GM20431 (cell line): ENCODE measurements at regions not wholly inside any gene's neighbourhood (a gene's known extent, or its start where the extent isn't known, plus 50 kb on each side); places are given as distances from the start of the nearest gene placed in this dataset.

Experiments used
- in situ Hi-C: fragments of 300-500 bp; cut with MseI, MboI; formaldehyde crosslinking; loops from one replicate; pipeline ENCODE4 v1.15.0; 2020; ENCODE audit warnings: low sequenced_read_pairs; ENCODE audit not compliant: unreplicated experiment

DNA sequence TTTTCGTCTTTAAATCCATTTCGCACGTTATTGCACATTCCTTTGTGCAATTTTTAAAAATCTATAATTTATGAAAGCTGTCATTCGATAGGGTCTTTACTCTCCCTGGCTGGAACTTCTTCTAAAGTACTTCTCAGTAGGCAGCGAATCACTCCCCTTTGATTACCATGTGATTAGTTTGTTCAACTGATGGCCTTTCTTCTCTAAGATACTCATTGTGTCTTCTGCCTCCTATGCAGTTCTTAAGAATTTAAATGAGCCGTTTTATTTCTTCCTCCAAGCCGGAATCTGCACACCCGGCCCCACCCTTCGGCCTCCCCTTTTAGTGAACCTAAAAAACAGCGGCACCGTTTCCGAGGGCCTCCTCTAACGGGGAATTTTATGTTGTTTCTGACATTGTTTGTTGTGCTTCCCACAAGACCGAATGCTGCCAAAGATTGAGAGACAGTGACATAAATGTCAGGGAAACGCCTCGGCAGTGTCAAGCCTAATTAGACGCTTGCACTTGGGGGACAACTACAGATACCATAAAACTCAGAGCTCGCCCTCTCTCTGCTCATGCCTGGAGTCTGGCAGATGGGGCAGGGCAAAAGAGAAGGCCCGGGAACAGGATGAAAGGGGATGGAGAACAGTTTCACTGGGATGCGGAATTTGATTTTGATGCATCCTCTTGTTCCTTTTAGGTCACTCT lies 255.3 kb downstream of the BCL11A start:
- in situ Hi-C loops, result no loop called here

DNA sequence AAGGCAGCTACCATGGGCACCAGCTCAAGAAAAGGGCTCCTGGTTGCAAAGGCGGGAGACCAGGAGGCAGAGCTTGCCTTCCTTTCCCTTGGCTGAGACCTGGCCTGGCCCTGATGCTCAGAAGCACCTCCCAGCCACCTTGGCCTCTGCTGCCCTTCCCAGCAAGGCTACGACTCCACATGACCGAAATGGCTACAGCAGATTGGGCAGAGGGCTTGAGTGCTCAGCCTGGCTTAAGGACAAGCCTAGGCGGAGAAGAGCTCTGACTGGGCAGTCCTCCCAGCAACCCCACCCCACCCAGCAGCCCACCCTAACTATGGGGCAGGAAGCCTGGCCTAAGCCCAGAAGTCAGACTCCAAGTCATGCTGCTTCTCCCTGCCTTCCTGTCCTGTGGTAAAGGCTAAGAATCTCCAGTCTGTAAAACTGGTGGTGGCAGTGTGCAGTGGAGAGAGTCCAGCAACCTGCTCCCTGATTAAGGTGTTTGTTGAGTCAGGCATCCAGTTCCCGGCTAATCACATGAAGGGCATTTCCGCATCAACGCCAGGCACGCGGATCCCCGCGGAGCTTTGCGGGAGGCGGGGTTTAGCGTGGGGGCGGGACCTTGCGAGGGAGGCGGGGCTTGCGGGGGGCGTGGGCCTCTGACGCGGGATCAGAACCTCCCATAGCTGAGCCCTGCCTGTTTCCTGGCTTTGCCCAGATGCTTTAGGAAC lies 256.0 kb downstream of the BCL11A start:
- in situ Hi-C loops, result no loop called here

DNA sequence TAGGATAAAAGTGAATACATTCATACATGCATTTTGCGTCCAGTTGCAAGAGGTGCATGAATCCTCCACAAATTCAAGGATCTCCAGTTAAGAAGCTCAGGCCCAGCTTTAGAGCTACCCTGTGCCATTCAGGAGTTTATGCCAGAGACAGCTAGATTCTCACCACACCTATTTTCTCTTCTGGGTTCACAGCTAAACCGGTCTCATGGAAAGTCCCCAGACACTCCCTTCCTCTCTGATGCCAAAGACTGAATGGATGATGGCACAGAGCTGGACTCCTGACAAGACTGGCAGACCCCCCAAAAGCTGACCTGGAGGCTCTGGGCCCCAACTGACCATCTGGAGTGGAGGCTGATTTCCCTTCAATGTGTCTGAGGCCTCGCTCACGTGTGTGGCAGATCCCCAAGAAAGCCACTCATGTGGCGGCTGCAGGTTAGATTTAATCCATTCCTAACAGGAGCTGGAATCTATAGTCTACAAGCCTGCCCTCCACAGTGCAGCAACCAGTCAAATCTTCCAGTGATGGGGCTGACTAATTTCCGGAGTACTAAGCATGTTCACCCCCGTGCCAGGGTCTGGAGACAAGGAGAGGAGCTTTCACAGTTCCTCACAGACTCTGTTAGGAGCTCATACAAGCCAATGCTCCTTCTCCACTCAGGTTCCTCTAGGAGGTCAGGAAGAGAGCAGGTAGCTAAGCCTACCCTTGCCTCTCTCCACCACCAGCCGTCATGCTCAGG lies 257.1 kb downstream of the BCL11A start:
- in situ Hi-C loops, result no loop called here

DNA sequence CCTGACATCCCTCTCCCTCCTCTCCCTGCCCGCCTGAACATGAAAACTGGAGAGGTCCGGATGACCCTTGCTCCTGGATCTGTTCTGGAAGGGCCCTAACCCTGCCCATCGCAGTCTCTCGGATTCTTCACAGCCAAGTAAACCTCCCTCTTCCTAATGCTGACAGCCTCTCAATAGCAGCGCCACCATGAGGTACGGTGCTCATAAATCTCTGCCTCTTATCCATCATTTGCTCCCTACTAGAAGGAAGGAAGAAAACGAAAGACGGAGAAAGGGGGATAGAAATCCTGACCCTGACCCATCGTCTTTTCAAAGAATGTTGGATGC lies 257.9 kb downstream of the BCL11A start:
- in situ Hi-C loops, result no loop called here

DNA sequence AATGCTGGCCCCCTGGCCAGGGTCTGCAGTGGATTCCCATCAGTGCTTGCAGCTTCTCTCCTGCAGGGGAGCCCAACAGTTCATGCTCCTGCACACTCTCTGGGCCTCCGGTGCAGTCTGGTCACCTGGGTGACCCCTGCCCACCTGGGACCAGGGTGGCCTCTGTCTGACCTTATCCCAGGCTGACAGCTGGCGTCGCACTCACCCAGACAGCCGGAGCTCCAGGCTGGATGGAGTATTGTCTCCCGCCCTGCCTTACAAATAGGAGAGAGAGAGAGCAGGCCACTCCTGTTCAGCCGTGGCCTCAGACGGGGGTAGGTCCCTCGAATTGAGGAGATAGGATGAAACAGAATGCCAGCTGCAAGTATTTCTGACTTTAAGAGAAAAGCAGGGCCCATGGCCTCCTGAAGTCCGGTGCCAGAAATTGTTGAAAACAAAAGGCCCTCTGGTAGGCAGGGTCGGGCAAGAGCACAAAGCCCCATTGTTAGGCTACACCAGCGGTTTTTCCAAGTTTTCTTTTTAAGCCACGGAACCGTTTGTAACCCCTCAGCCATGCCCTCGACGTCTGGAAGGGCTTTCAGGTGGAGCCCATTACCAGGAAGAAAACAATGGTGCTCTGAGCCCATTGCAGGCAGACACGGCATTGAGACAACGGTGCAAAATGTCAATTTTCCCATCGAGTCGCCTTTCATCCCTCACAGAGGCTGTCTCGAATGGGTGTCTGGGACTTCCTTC lies 258.4 kb downstream of the BCL11A start:
- in situ Hi-C loops, result no loop called here

GRCh38 chr2:60292242-60292641 lies 261.2 kb downstream of the BCL11A start:
- in situ Hi-C loops, result no loop called here

GRCh38 chr2:60290509-60290908 lies 262.9 kb downstream of the BCL11A start:
- in situ Hi-C loops, result no loop called here

DNA sequence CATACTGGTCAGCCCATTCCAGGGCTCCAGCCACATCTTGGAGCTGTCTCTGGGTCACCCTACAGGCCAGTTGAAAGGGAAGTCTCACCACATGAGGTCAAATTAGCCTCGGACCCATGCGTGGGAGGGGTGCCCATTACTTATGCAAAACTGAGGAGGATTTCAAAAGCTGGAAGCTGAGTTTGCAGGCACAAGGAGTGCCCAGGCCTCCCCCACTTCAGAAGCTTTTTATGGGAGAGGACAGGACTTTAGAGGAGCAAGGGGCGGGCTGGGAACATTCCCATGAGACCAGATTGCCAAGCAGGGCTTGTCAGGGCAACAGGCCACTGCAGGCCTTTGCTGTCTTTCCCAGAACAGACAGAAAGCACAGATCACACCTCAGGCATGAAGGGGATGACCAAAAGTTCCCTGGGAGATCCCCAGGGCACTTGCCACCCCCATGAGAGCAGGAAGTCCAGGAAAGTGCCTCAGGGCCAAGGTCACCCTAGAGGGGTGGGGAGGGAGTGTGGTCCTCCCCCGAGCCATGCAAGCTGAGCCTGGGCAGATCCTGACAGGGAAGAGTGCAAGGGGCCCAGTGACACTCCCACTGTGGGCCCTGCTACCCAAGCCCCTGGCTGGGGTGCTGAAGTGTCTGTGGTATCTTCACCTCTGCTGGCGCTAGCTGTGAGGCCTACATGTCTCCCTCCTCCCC lies 267.7 kb downstream of the BCL11A start:
- in situ Hi-C loops, result no loop called here

- in situ Hi-C loops, result no loop called here
These were observed 269.8 kb downstream of the BCL11A start for GRCh38 chr2:60283626-60284025.

DNA sequence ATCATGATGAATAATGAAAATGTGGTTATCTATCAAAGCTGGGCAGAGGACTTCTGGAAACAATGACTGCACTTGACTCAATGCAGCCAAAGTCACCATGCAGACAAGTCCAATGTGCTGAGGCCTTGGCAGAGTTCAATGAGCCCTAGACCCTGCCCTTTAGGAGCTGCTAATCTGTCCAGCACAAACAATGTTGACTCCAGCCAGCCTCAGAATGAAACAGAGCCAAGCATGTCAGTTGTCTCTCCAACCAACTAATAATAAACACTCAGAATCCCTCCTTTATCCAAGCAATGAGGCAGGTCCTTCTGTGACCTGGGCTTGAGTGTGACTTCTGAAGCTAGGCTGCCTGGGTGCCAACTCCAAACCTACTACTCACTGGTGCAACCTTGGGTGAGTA lies 270.6 kb downstream of the BCL11A start:
- in situ Hi-C loops, result no loop called here

GRCh38 chr2:60281730-60282129 lies 271.7 kb downstream of the BCL11A start:
- in situ Hi-C loops, result no loop called here

GRCh38 chr2:60280238-60280637 lies 273.2 kb downstream of the BCL11A start:
- in situ Hi-C loops, result no loop called here

DNA sequence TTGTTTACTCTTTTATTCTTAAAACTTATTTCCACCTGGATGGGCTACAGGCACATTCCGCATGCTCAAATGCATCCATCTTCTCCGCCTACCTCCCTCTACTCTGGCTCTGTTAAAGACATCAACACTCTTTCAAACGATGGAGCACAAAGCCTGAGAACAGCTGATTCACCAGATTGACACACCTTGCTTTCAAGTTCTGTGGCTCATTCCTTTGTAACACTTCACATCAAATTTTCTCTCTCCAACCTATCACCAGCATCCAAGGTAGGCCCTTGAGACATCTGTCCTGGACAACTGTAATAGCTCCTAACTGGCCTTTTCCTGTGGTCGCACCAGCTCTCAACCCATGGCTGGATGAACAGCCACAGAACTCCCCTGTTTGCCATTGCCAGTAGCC lies 274.5 kb downstream of the BCL11A start:
- in situ Hi-C loops, result no loop called here

- in situ Hi-C loops, result no loop called here
These were observed 277.5 kb downstream of the BCL11A start for GRCh38 chr2:60275958-60276357.

DNA sequence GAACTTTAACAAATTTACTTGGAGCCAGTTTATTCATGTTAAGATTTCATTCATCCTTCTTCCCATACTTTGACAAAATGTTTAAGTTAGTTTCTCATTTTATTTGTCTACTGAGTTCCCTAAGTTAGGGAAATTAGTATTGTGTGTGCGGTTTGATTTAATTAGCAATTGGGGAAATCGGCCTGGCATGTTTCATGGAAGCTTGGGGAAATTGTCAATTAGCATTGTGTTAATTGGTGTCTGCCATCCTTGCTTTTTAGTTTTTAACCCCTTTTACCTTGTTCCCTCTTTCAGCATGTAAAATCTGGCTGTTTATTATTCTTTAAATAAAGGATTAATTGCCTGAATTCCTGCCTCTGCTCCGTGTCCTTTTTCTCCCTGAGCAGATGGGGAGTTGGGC lies 279.6 kb downstream of the BCL11A start:
- in situ Hi-C loops, result no loop called here

- in situ Hi-C loops, result no loop called here
These were observed 281.7 kb downstream of the BCL11A start for GRCh38 chr2:60271713-60272112.

DNA sequence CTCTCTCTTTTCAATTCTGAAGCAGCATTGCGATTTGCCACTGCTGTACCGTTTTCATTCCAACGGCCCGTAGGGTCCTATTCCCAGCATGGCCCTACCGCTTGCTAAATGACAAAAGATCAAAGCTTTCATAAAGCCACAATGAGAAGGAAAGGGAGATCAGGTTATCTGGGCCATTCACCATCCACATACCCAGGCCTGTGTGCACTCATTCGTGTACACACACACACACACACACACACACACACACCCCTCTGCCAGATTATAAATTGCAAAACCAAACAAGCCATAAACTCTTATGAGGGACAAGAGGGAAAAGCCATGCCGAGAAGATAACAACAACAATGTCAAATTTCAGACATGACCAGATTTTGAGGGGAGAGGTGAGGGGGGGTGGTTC lies 282.3 kb downstream of the BCL11A start:
- in situ Hi-C loops, result no loop called here

GRCh38 chr2:60268661-60269060 lies 284.8 kb downstream of the BCL11A start:
- in situ Hi-C loops, result no loop called here

GRCh38 chr2:60268032-60268431 lies 285.4 kb downstream of the BCL11A start:
- in situ Hi-C loops, result no loop called here

GRCh38 chr2:60267122-60267521 lies 286.3 kb downstream of the BCL11A start:
- in situ Hi-C loops, result no loop called here
